ENCODE measurements at regions not wholly inside any gene's neighbourhood (a gene's known extent, or its start where the extent isn't known, plus 50 kb on each side); places are given as distances from the start of the nearest gene placed in this dataset.

- no peak for TF ChIP-seq CTCF (IDR thresholded peaks at IDR 0.05; ENCODE audit: insufficient read depth, low read depth, low read length)
- no peak for DNase-seq (ENCODE audit: low read depth)
- ChIA-PET POLR2A (no interaction called here), CTCF (interaction anchor here (0.8 kb wide), 1 partner anchor 10 kb away, joined by 6 read pairs; no protein-coding TSS in a partner anchor)
- Histone ChIP-seq H3K27me3 (ENCODE audit: control insufficient read depth, insufficient read depth, low read length) (no peaks in the 10 kb centered on the region), H3K36me3 (ENCODE audit: control insufficient read depth, insufficient read depth, low read length) (no peaks in the 10 kb centered on the region), H3K4me3 (ENCODE audit: low read depth, low read length) (no peak overlapping the region)
Observed at GRCh38 chr19:29111576-29111975, 101.4 kb downstream of the UQCRFS1 start.

GRCh38 chr19:29107831-29108230 is 105.1 kb downstream of the UQCRFS1 start:
- POLR2A ChIA-PET: no interaction called here
- DNase-seq (ENCODE audit: low read depth): no peak
- CTCF ChIA-PET: interaction anchor here (0.7 kb wide), 1 partner anchor 19 kb away, joined by 3 read pairs; no protein-coding TSS in a partner anchor
- Histone ChIP-seq H3K27me3 (ENCODE audit: control insufficient read depth, insufficient read depth, low read length) (no peaks in the 10 kb centered on the region; the same call in 1 of the 2 replicates), H3K4me3 (ENCODE audit: low read depth, low read length) (no peak overlapping the region), H3K36me3 (ENCODE audit: control insufficient read depth, insufficient read depth, low read length) (no peaks in the 10 kb centered on the region)
- no peak for TF ChIP-seq CTCF (IDR thresholded peaks at IDR 0.05; ENCODE audit: insufficient read depth, low read depth, low read length)

GRCh38 chr19:29106346-29106885 is 106.5 kb downstream of the UQCRFS1 start:
- TF ChIP-seq CTCF (IDR thresholded peaks at IDR 0.05; ENCODE audit: insufficient read depth, low read depth, low read length): no peak
- Histone ChIP-seq H3K4me3 (ENCODE audit: low read depth, low read length) (no peak overlapping the region), H3K27me3 (ENCODE audit: control insufficient read depth, insufficient read depth, low read length) (no peaks in the 10 kb centered on the region; the same call in 1 of the 2 replicates), H3K36me3 (ENCODE audit: control insufficient read depth, insufficient read depth, low read length) (no peaks in the 10 kb centered on the region)
- ChIA-PET CTCF (interaction anchor here (1.2 kb wide), 1 partner anchor 157 kb away, joined by 3 read pairs; no protein-coding TSS in a partner anchor), POLR2A (no interaction called here)
- no peak for DNase-seq (ENCODE audit: low read depth)

- H3K36me3 ChIP-seq (ENCODE audit: control insufficient read depth, insufficient read depth, low read length): no peaks in the 10 kb centered on the region
- H3K4me3 ChIP-seq (ENCODE audit: low read depth, low read length): no peak overlapping the region
- ChIA-PET CTCF (interaction anchor here (0.9 kb wide), 1 partner anchor 369 kb away, joined by 3 read pairs; no protein-coding TSS in a partner anchor), POLR2A (no interaction called here)
- TF ChIP-seq CTCF (IDR thresholded peaks at IDR 0.05; ENCODE audit: insufficient read depth, low read depth, low read length): no peak
- DNase-seq (ENCODE audit: low read depth): no peak
- H3K27me3 ChIP-seq (ENCODE audit: control insufficient read depth, insufficient read depth, low read length): no peaks in the 10 kb centered on the region; the same call in 1 of the 2 replicates
Observed at GRCh38 chr19:29105629-29106292, 107.2 kb downstream of the UQCRFS1 start.

- no peak for DNase-seq (ENCODE audit: low read depth)
- POLR2A ChIA-PET: no interaction called here
- CTCF ChIA-PET: interaction anchor here (0.9 kb wide), 1 partner anchor 368 kb away, joined by 3 read pairs; no protein-coding TSS in a partner anchor
- no peak for TF ChIP-seq CTCF (IDR thresholded peaks at IDR 0.05; ENCODE audit: insufficient read depth, low read depth, low read length)
- no peaks in the 10 kb centered on the region; the same call in 1 of the 2 replicates for H3K27me3 ChIP-seq (ENCODE audit: control insufficient read depth, insufficient read depth, low read length)
- no peaks in the 10 kb centered on the region for H3K36me3 ChIP-seq (ENCODE audit: control insufficient read depth, insufficient read depth, low read length)
- H3K4me3 ChIP-seq (ENCODE audit: low read depth, low read length): no peak overlapping the region
Observed at GRCh38 chr19:29104605-29105241, 108.2 kb downstream of the UQCRFS1 start.

Measured in BJ (cell line).